Body of pancreas (tissue), 4 donors: ENCODE measurements at regions not wholly inside any gene's neighbourhood (a gene's known extent, or its start where the extent isn't known, plus 50 kb on each side); places are given as distances from the start of the nearest gene placed in this dataset.

ENCODE experiments used
- ATAC-seq: fragments of 150-250 bp; one replicate; pipeline ENCODE4 v1.9.1; 2016
- DNase-seq, 4 donors: peaks; one replicate each; pipeline ENCODE4 v3.0.0-alpha.2; 2019
- H3K27ac ChIP-seq, 4 donors: fragments of 200-600 bp; sonication (generic); 1 replicate in 3 of 4; 2 replicates in 1 of 4; pipeline versions ENCODE4 v1.5.1 to v1.6.1; 2016 to 2019; ENCODE audit warnings: mild to moderate bottlenecking in 1 of 4, mixed read lengths in 1 of 4, moderate library complexity in 1 of 4
- H3K27me3 ChIP-seq, 2 donors: fragments of 200-600 bp; sonication (generic); one replicate each; pipeline ENCODE4 v1.6.0; 2016; ENCODE audit warnings: mild to moderate bottlenecking in 1 of 2
- H3K36me3 ChIP-seq, 2 donors: fragments of 200-600 bp; sonication (generic); replicated peaks in 1 of 2; 2 replicates each; pipeline ENCODE4 v1.5.1; 2016; ENCODE audit warnings: low read depth in 2 of 2; ENCODE audit not compliant: insufficient read depth in 1 of 2
- H3K4me1 ChIP-seq: fragments of 200-600 bp; sonication (generic); one replicate; pipeline ENCODE4 v1.6.0; 2016
- H3K4me3 ChIP-seq, 2 donors: fragments of 200-600 bp; sonication (generic); 1 replicate in 1 of 2; 2 replicates in 1 of 2; pipeline ENCODE4 v1.5.1; 2016 to 2019
- H3K9me3 ChIP-seq, 3 donors: fragments of 200-600 bp; sonication (generic); 1 replicate in 2 of 3; 2 replicates in 1 of 3; pipeline ENCODE4 v1.5.1; 2016
- CTCF ChIP-seq, 7 experiments: fragments of 450-650 bp in 4 of 7; fragments of 200-600 bp in 3 of 7; sonication (generic) in 3 of 7; IDR thresholded peaks; one replicate each; pipeline ENCODE4 v1.5.1; 2016 to 2019; ENCODE audit warnings: antibody characterized with exemption in 7 of 7
- POLR2A ChIP-seq, 3 donors: fragments of 450-650 bp; IDR thresholded peaks; one replicate each; pipeline ENCODE4 v1.6.1; 2016; ENCODE audit warnings: antibody characterized with exemption in 3 of 3, mild to moderate bottlenecking in 2 of 3
- WGBS, 2 donors: methylation state at CpG; one replicate each; pipeline ENCODE4 v1.1.5; 2017; 5-methylcytosine and 5-hydroxymethylcytosine counted together
- intact Hi-C: fragments of 100-400 bp; cut with DNase I; formaldehyde crosslinking; loops from one replicate; pipeline ENCODE4 v1.15.1; 2023

- Histone ChIP-seq H3K4me3 (no peak overlapping the region), H3K27me3 (no peaks in the 10 kb centered on the region), H3K36me3 (no peaks in the 10 kb centered on the region), H3K27ac (no peak overlapping the region), H3K9me3 (no peaks in the 10 kb centered on the region), H3K4me1 (no peaks in the 10 kb centered on the region)
- WGBS, 2 donors = 77 to 78% methylated on average over 2 of the region's 2 CpGs
- no peak for ATAC-seq
- no peak for DNase-seq
- no peak for TF ChIP-seq CTCF (IDR thresholded peaks at IDR 0.05)
- TF ChIP-seq POLR2A (IDR thresholded peaks at IDR 0.05) = no peak
- intact Hi-C loops = no loop called here
Measured at GRCh38 chr15:59830098-59830497, 141.0 kb upstream of the BNIP2 start.

GRCh38 chr15:59828861-59829260 lies 139.7 kb upstream of the BNIP2 start:
- no peak for TF ChIP-seq POLR2A (IDR thresholded peaks at IDR 0.05)
- TF ChIP-seq CTCF (IDR thresholded peaks at IDR 0.05) = no peak
- no peaks in the 10 kb centered on the region for H3K27me3 ChIP-seq
- H3K4me1 ChIP-seq = no peaks in the 10 kb centered on the region
- no peak overlapping the region for H3K27ac ChIP-seq
- intact Hi-C loops = no loop called here
- WGBS, 2 donors = 68 to 73% methylated on average over 13 to 15 of the region's 15 CpGs
- no peaks in the 10 kb centered on the region for H3K36me3 ChIP-seq
- no peak for DNase-seq
- H3K9me3 ChIP-seq = no peaks in the 10 kb centered on the region
- no peak for ATAC-seq
- H3K4me3 ChIP-seq = no peak overlapping the region

- no peak overlapping the region for H3K4me3 ChIP-seq
- intact Hi-C loops = no loop called here
- ATAC-seq (no peak), DNase-seq (no peak)
- TF ChIP-seq POLR2A (IDR thresholded peaks at IDR 0.05) (no peak), CTCF (IDR thresholded peaks at IDR 0.05) (no peak)
- H3K36me3 ChIP-seq = no peaks in the 10 kb centered on the region
- no peaks in the 10 kb centered on the region for H3K27me3 ChIP-seq
- H3K4me1 ChIP-seq = no peaks in the 10 kb centered on the region
- H3K27ac ChIP-seq = no peak overlapping the region
- 12 to 17% methylated on average over 4 of the region's 4 CpGs for WGBS, 2 donors
- no peaks in the 10 kb centered on the region for H3K9me3 ChIP-seq
Measured at GRCh38 chr15:59828263-59828662, 139.1 kb upstream of the BNIP2 start.

GRCh38 chr15:59825901-59826300 lies 136.8 kb upstream of the BNIP2 start:
- TF ChIP-seq CTCF (IDR thresholded peaks at IDR 0.05) = no peak
- TF ChIP-seq POLR2A (IDR thresholded peaks at IDR 0.05) = no peak
- H3K27ac ChIP-seq = no peak overlapping the region
- intact Hi-C loops = no loop called here
- H3K27me3 ChIP-seq = no peaks in the 10 kb centered on the region
- 47 to 54% methylated on average over 7 of the region's 7 CpGs for WGBS, 2 donors
- H3K36me3 ChIP-seq = no peaks in the 10 kb centered on the region
- no peaks in the 10 kb centered on the region for H3K4me1 ChIP-seq
- ATAC-seq (no peak), DNase-seq (no peak)
- no peaks in the 10 kb centered on the region for H3K9me3 ChIP-seq
- no peak overlapping the region for H3K4me3 ChIP-seq

- no peak for ATAC-seq
- TF ChIP-seq POLR2A (IDR thresholded peaks at IDR 0.05) = no peak
- no peak for TF ChIP-seq CTCF (IDR thresholded peaks at IDR 0.05)
- Histone ChIP-seq H3K4me3 (no peak overlapping the region), H3K9me3 (no peaks in the 10 kb centered on the region), H3K4me1 (no peaks in the 10 kb centered on the region), H3K36me3 (no peaks in the 10 kb centered on the region), H3K27me3 (no peaks in the 10 kb centered on the region), H3K27ac (no peak overlapping the region)
- intact Hi-C loops = no loop called here
- 76 to 78% methylated on average over 1 of the region's 1 CpG for WGBS, 2 donors
- no peak for DNase-seq
Measured at GRCh38 chr15:59821286-59821685, 132.2 kb upstream of the BNIP2 start.
